ENCODE measurements at regions not wholly inside any gene's neighbourhood (a gene's known extent, or its start where the extent isn't known, plus 50 kb on each side); places are given as distances from the start of the nearest gene placed in this dataset.

GRCh38 chr9:18319918-18320445 lies 154.0 kb upstream of the ADAMTSL1 start:
- H3K27me3 ChIP-seq (ENCODE audit: insufficient read depth, low read length): no peaks in the 10 kb centered on the region
- intact Hi-C loops (cut with micrococcal nuclease): no loop called here
- no peak overlapping the region for H3K4me3 ChIP-seq (replicated peaks in 1 of 2; ENCODE audit: low read depth in 1 of 2, low read length in 2 of 2)
- no peaks in the 10 kb centered on the region for H4K20me1 ChIP-seq (ENCODE audit: insufficient read depth)
- no peaks in the 10 kb centered on the region for H3K36me3 ChIP-seq (ENCODE audit: control insufficient read depth in 1 of 2, insufficient read depth in 2 of 2, low read length in 2 of 2)
- CTCF ChIA-PET: no interaction called here
- H3K4me2 ChIP-seq (ENCODE audit: low read length): no peak overlapping the region
- POLR2A ChIA-PET: no interaction called here
- no peak for TF ChIP-seq ZBTB33 (IDR thresholded peaks at IDR 0.05; ENCODE audit: extremely low read depth, insufficient replicate concordance, low read length)
- TF ChIP-seq EGR1 (IDR thresholded peaks at IDR 0.05; ENCODE audit: low read depth): no peak
- TF ChIP-seq ZNF274 (IDR thresholded peaks at IDR 0.05; ENCODE audit: low read depth, low read length): no peak
- TF ChIP-seq TCF7L2 (IDR thresholded peaks at IDR 0.05; ENCODE audit: borderline replicate concordance, extremely low read depth, insufficient read depth, insufficient read length): no peak
- TF ChIP-seq REST (IDR thresholded peaks at IDR 0.05; ENCODE audit: low read depth): no peak
- no peak for TF ChIP-seq EZH2 (IDR thresholded peaks at IDR 0.05)
- TF ChIP-seq ELF1 (IDR thresholded peaks at IDR 0.05; ENCODE audit: borderline replicate concordance, low read depth): no peak
- TF ChIP-seq JUND (IDR thresholded peaks at IDR 0.05): no peak
- TF ChIP-seq EZH2phosphoT487 (IDR thresholded peaks at IDR 0.05; ENCODE audit: borderline replicate concordance): no peak
- TF ChIP-seq POLR2A (IDR thresholded peaks at IDR 0.05; ENCODE audit: borderline replicate concordance, extremely low read depth, insufficient read depth, insufficient read length): no peak
- no peak for TF ChIP-seq SIN3A (IDR thresholded peaks at IDR 0.05; ENCODE audit: low read depth)
- TF ChIP-seq CTCF (IDR thresholded peaks at IDR 0.05 in 2 of 3, conservative IDR thresholded peaks at IDR 0.05 in 1 of 3; ENCODE audit: borderline replicate concordance in 1 of 3, insufficient read depth in 1 of 3, low read depth in 2 of 3, low read length in 2 of 3): no peak
- no peak overlapping the region for H3K27ac ChIP-seq (ENCODE audit: low read depth, low read length)
- ATAC-seq (no peak), DNase-seq (ENCODE audit: low read depth, low spot score) (no peak)
- H3K79me2 ChIP-seq (ENCODE audit: insufficient read depth, low read length): no peaks in the 10 kb centered on the region
- H3K4me1 ChIP-seq (ENCODE audit: control insufficient read depth in 1 of 2, insufficient read depth in 2 of 2, low read length in 2 of 2): no peaks in the 10 kb centered on the region
- H3K9me3 ChIP-seq (ENCODE audit: control insufficient read depth in 1 of 2, insufficient read depth in 1 of 2, low read depth in 1 of 2, low read length in 2 of 2): peaks cover 0 to 4% of the 10 kb centered on the region in 2 experiments; a peak in 2 of 4 replicates
- no TSS peak for BruUV-seq (replicated peaks)
- RAD21 ChIA-PET (ENCODE audit: low non-redundant PET in 1 of 2, low total read pairs in 2 of 2, uncharacterized antibody in 2 of 2, unreplicated experiment in 2 of 2): no interaction called here
- no peaks in the 10 kb centered on the region for H3K9me2 ChIP-seq (ENCODE audit: insufficient read depth)
- no peak overlapping the region for H3K9ac ChIP-seq (ENCODE audit: low read length)
- no peak overlapping the region for H2AFZ ChIP-seq (ENCODE audit: low read depth, low read length, poor library complexity, severe bottlenecking)
